Dermis blood vessel endothelial cell (primary cell): ENCODE measurements at regions not wholly inside any gene's neighbourhood (a gene's known extent, or its start where the extent isn't known, plus 50 kb on each side); places are given as distances from the start of the nearest gene placed in this dataset.
"Not testable (repeated sequence)": the region's sequence is repeated elsewhere in the genome, so short reads cannot be mapped to it uniquely, and the experiment has no call there.

Experiments
- DNase-seq: peaks from one replicate; pipeline ENCODE4 v3.0.0; 2010

- DNase-seq, result no peak
Measured at GRCh38 chr9:85142496-85142911, 473.0 kb downstream of the NTRK2 start.

DNA sequence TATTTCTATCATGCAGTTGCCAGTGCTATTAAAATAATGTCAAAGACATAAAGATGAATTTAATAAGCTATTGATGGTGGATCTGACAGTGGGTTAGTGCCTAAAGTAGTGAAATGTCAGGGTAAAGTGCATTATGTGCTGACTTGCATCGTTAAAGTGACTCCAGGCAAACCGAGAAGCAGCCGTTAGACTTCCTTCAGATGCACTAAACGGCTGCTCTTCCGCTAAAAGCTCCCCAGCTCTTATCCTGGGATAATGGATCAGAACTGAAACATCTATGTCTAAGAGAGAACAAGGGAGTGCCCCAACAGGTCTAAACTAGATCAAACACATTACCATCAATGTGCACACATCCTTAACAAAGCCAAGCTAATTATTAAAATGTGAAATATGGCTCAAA is 468.2 kb downstream of the NTRK2 start:
- DNase-seq, result no peak

DNA sequence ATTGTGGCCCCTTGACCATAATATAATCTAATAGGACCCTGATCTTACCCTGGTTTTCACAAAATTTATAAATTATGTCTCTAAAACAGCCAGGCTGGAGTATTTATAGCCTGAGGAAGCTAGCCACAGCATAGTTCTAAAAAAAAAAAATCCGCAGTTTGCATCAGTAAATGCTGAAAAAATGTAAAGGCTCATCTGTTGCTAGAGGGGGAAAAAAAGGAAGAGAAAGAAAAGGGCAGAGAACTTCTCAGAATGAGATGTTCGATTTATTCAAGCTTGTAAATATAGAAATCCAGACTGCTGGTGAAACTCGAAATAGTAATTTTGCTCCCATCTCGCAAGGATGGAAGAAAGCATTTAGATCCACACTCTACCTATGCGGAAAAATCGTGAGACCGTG is 467.5 kb downstream of the NTRK2 start:
- no peak for DNase-seq

DNA sequence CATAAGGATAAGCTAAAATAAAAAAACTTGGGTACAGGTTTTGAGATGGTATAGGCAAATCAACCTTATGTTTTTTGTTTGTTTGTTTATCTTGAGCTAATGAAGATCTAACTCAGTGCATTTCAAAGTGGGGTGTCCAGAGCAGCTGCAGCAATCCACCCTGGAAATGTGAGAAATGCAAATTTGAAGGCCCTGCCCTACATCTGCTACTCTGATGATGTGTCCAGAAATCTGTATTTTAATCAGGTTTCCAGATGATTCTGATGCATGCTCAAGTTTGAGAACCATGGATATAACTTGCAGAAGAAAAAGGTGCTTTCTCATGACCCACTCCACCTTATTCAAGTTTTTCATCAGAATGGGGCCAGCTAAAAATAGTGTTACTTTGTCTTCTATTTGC is 467.0 kb downstream of the NTRK2 start:
- DNase-seq, result no peak

- no peak for DNase-seq
Measured at GRCh38 chr9:85130764-85131163, 461.2 kb downstream of the NTRK2 start.

DNA sequence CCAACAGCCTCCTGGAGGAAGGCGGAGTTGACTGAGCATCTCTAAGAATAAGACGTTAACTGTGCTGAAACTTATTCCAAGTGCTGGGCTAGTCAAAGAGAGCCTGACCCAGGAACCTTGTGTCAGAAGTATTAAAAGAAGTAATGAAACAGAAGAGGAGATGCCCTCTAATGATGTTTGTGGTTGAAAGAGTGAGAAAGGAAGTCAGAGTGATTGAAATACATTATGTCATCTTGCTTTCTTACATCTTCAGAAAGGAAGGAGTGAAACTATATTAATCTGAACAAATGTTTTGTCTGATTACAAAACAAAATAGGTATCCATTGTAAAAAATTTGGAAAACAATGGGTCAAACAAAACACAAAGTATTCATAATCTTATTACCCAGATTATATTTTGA is 460.7 kb downstream of the NTRK2 start:
- DNase-seq, result no peak

DNA sequence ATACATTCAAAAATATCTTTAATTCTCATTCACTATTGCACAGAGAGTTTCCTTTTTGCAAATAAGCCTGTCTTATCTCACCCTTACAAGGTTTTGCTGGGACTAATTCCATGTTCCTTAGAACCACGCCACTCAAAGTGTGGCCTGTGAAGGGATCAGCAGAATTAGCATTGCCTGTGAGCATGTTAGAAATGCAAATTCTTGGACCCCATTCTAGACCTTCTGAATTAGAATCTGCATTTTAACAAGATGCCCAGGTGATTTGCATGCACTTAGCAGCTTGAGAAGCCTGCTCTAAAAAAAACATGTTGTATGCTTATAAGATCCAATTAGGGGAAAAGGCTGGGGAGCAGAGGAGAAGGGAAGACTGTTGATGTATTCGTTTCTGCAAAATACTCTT is 460.0 kb downstream of the NTRK2 start:
- DNase-seq, result no peak

DNA sequence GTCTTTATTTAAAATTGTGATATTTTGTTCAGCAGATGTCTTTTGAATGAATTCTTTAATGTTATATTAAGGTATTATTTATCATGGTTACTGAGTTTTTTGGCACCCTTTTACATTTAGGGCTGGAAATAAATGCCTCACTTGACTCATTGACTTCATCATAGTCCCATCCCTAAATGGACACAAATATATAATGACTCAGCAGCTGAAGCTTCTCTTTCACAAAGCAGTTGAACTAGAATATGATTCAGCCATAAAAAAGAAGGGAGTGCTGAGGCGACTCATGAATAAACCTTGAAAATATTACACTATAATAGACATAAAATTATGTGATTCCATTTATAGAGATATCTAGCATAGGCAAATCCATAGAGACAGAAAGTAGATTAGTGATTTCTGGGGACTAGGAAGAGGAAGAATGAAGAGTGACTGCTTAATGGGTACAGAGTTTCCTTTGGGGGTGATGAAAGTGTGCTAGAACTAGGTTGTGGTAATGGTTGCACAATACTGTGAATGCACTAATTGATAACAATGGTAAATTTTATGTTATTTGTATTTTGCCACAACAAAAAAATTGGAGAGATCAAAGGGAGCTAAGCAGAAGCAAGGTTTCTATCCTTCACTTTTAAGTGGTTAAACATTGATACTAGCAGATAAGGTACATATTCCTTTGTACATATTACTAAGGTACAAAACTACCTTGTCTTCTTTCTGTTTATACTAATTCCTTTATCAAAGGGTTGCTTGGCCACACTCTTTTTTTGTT is 449.6 kb downstream of the NTRK2 start:
- no peak for DNase-seq

- no peak for DNase-seq
Measured at GRCh38 chr9:85117831-85118230, 448.3 kb downstream of the NTRK2 start.

- DNase-seq, result no peak
Measured at GRCh38 chr9:85115473-85115872, 445.9 kb downstream of the NTRK2 start.

GRCh38 chr9:85114799-85115198 is 445.3 kb downstream of the NTRK2 start:
- DNase-seq, result no peak

DNA sequence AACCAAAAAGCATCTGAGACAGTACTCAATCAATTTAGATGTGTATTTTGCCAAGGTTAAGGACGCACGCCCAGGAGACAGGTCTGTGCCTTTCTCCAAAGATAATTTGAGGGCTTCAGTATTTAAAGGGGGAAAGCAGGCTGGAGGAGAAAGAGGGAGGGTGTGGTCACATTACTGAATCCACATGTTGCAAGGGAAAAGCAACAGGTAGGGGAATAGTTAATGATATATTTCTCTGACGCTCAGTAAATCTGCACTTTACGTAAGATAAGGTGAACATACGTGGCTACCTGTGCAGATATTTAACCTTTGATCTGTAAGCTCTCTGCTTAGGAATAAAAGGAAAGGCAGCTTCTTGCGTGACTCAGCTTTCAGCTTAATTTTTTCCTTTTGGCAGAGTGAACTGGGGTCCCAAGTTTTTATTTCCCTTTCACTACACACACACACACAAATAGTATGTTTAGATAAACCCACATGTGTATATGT is 443.4 kb downstream of the NTRK2 start:
- DNase-seq, result no peak

DNA sequence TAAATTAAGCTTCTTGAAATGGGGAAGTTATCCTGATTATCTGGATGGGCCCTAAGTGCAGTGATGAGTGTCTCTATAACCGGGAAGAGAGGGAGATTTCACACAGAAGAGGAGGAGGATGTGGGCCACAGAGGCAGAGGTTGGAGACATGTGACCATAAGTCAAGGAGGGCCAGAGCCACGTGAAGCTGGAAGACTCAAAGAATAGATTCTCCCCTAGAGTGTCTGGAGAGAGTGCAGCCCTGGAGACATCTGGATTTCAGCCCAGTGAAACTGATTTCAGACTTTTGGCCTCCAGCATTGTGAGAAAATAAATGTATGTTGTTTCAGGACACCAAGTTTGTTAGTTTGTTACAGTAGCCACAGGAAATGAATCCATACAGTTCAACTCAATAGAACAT is 442.9 kb downstream of the NTRK2 start:
- no peak for DNase-seq

GRCh38 chr9:85108746-85109145 is 439.2 kb downstream of the NTRK2 start:
- DNase-seq, result no peak

DNA sequence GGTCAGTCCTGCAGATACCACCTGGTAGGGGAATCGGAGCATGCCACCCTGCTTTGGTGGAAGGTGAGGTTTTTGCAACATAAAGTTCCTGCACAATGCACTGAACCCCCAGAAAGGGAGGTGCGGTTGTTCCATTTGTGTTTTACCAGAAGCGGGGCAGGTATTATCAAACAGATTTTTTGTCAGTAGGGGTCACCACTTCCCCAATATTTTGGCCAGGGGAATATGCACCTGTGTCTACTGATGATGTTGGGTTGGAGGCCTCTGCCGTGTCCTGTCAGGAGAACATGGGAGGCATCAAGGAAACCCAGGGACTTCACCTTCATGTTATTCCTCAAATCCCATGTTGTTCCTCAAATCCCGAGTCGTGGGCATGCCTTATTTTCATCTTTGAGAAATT is 438.7 kb downstream of the NTRK2 start:
- no peak for DNase-seq

GRCh38 chr9:85089188-85089969 is 419.9 kb downstream of the NTRK2 start:
- DNase-seq, result no peak

DNA sequence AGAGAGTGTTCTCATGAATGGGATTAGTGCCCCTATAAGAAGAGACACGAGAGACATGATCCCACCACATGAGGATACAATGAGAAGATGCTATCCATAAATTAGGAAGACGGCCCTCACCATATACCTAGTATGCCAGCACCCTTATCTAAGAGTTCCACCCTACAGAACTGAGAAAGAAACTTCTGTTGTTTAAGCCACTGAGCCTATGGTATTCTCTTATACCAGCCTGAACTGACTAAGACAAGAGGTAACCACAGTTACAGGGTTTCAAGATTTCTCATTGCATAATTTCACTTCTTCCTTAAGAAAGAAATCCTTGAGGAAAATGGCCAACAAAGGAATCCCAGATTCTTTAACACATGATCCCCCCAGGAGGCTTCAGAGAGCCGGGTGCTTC is 412.4 kb downstream of the NTRK2 start:
- no peak for DNase-seq

- no peak for DNase-seq
Measured at GRCh38 chr9:85079349-85079748, 409.8 kb downstream of the NTRK2 start.

DNA sequence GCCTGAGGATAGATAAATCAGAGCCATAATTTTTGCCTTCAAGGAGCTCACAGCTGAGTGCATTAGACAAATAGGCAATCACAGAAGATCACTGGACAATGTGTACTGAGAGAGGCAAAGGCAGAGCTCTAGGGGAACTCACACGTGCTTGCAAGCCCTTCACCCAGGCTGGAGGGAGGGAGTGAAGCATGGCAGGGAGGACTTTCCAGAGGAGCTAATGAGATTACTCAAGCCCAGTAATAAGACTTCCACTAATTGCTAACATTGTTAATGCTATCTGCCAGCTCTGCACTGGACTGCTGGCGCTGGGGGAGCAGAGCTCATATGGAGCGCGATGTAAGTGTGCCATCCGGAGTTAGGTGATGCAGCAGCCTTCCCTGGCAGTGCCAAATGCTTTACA is 408.4 kb downstream of the NTRK2 start:
- DNase-seq, result no peak

DNA sequence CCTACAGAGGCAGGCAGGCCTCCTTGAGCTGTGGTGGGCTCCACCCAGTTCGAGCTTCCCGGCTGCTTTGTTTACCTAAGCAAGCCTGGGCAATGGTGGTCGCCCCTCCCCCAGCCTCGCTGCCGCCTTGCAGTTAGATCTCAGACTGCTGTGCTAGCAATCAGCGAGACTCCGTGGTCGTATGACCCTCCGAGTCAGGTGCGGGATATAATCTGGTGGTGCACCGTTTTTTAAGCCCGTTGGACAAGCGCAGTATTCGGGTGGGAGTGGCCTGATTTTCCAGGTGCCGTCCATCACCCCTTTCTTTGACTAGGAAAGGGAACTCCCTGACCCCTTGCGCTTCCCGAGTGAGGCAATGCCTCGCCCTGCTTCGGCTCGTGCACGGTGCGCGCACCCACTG is 407.6 kb downstream of the NTRK2 start:
- not testable (repeated sequence) for DNase-seq
